Glutamatergic neuron (in vitro differentiated cells): ENCODE measurements at regions not wholly inside any gene's neighbourhood (a gene's known extent, or its start where the extent isn't known, plus 50 kb on each side); places are given as distances from the start of the nearest gene placed in this dataset.

Experiments
- DNase-seq: peaks from one replicate; pipeline ENCODE4 v3.0.0; 2022
- H3K27ac Mint-ChIP-seq: one replicate; pipeline ENCODE4 v1.8.0; 2020; ENCODE audit warnings: mild to moderate bottlenecking, mixed read lengths, inconsistent platforms; ENCODE audit not compliant: unreplicated experiment
- H3K27me3 Mint-ChIP-seq: one replicate; pipeline ENCODE4 v1.8.0; 2020; ENCODE audit warnings: mild to moderate bottlenecking, moderate library complexity, mixed read lengths, inconsistent platforms; ENCODE audit not compliant: unreplicated experiment
- H3K36me3 Mint-ChIP-seq: one replicate; pipeline ENCODE4 v1.8.0; 2020; ENCODE audit warnings: mild to moderate bottlenecking, mixed read lengths, inconsistent platforms; ENCODE audit not compliant: unreplicated experiment
- H3K4me1 Mint-ChIP-seq: one replicate; pipeline ENCODE4 v1.8.0; 2020; ENCODE audit warnings: mild to moderate bottlenecking, low read depth, mixed read lengths, inconsistent platforms; ENCODE audit not compliant: unreplicated experiment
- H3K4me3 Mint-ChIP-seq: one replicate; pipeline ENCODE4 v1.8.0; 2020; ENCODE audit warnings: mild to moderate bottlenecking, mixed read lengths, inconsistent platforms; ENCODE audit not compliant: unreplicated experiment
- H3K9me3 Mint-ChIP-seq: one replicate; pipeline ENCODE4 v1.8.0; 2020; ENCODE audit warnings: mild to moderate bottlenecking, moderate library complexity, mixed read lengths, inconsistent platforms; ENCODE audit not compliant: unreplicated experiment
- TF ChIP-seq, protein P1 (sequence below): fragments of 200-600 bp; sonication (generic); IDR thresholded peaks from one replicate; pipeline ENCODE4 v1.5.0; 2021; ENCODE audit not compliant: partially characterized antibody, unreplicated experiment

DNA sequence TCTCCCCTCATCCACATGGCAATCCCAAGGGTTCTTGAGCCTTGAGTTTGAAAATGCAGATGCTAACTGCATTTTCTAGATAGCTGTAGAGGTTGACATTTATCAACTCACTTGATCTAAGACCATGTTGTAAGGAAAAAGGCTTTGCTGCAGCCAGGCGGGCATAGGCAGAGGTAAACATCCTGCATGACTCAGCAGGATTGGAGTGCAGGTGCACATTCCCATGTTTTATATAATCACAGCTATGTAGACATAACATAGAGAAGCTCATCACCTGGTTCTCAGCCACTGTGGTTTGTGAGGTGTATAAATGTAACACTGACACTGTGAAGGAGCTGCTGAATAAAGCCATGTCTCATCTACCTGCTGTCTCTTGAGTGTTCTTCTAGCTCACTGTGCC is 62.3 kb upstream of the PDE5A start:
- Mint-ChIP-seq H3K4me1 (no peaks in the 10 kb centered on the region), H3K27me3 (no peaks in the 10 kb centered on the region), H3K27ac (no peak overlapping the region), H3K9me3 (no peaks in the 10 kb centered on the region), H3K36me3 (peaks cover 6% of the 10 kb centered on the region), H3K4me3 (no peak overlapping the region)
- DNase-seq = no peak
- TF ChIP-seq, protein P1, sequence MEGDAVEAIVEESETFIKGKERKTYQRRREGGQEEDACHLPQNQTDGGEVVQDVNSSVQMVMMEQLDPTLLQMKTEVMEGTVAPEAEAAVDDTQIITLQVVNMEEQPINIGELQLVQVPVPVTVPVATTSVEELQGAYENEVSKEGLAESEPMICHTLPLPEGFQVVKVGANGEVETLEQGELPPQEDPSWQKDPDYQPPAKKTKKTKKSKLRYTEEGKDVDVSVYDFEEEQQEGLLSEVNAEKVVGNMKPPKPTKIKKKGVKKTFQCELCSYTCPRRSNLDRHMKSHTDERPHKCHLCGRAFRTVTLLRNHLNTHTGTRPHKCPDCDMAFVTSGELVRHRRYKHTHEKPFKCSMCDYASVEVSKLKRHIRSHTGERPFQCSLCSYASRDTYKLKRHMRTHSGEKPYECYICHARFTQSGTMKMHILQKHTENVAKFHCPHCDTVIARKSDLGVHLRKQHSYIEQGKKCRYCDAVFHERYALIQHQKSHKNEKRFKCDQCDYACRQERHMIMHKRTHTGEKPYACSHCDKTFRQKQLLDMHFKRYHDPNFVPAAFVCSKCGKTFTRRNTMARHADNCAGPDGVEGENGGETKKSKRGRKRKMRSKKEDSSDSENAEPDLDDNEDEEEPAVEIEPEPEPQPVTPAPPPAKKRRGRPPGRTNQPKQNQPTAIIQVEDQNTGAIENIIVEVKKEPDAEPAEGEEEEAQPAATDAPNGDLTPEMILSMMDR = no peak

DNA sequence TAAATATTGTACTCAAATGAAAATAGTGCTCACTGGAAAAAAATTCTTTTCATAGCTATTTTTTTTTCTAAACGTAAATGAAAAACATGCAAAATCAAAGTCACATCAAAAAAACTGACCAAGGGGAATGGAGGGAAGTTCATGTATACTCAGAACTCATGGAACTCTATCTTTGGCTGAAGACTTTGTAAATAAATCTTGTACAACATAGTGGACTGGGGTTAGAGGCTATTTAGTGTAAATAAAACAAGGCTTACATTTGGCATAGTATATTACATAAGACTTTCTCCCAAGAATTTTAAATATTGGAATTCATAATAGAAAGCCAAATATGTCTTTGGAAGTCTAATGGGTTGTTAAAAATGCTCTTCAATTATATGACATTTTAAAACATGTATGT is 59.8 kb upstream of the PDE5A start:
- no peak for DNase-seq
- TF ChIP-seq, protein P1 = no peak

DNA sequence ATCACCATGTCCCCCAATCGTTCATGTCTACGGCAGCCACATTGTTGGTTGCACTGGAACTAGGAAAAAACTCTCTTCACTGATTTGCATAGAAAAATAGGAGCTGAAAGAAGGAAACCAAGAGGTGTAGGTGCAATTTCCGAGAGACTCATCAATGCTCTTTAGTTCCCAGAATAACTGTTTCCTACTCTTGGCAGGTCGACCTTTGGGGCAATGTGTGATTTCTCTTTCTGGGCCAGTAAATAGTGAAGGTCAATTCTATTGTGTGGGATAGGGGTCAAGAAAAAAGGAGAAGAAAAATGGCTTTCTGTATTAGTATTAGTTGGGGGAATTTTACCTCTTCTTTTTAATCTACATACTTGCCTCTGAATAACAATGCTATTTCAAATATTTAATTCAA is 55.9 kb upstream of the PDE5A start:
- Mint-ChIP-seq H3K9me3 (no peaks in the 10 kb centered on the region), H3K27ac (no peak overlapping the region), H3K4me1 (no peaks in the 10 kb centered on the region), H3K4me3 (no peak overlapping the region), H3K36me3 (no peaks in the 10 kb centered on the region), H3K27me3 (no peaks in the 10 kb centered on the region)
- TF ChIP-seq, protein P1 = no peak
- no peak for DNase-seq

More for the DNA sequence above, 59.8 kb upstream of the PDE5A start:
- no peak overlapping the region for H3K27ac Mint-ChIP-seq
- no peaks in the 10 kb centered on the region for H3K9me3 Mint-ChIP-seq
- no peak overlapping the region for H3K4me3 Mint-ChIP-seq
- no peaks in the 10 kb centered on the region for H3K4me1 Mint-ChIP-seq
- peaks cover 6% of the 10 kb centered on the region for H3K36me3 Mint-ChIP-seq
- H3K27me3 Mint-ChIP-seq = no peaks in the 10 kb centered on the region

DNA sequence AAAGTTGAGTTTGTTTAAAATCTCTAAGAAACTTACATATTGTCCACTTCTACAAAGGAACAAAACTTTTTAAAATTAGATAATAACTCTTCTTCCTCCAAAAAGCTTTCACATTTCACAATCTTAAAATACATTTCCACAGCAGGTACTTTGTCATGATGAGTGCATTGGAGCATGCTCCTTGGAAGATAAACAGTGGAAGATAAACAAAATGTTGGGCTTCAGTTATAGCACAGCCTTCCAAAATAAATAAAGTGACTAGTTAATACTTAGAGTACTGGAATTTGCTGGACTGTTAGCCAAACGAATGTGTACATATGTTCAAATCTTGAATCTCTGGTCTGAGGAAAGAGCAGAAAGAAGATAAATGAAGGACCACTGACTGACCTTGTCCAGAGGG is 54.9 kb upstream of the PDE5A start:
- Mint-ChIP-seq H3K27me3 (no peaks in the 10 kb centered on the region), H3K4me3 (no peak overlapping the region), H3K27ac (no peak overlapping the region), H3K4me1 (no peaks in the 10 kb centered on the region), H3K9me3 (no peaks in the 10 kb centered on the region), H3K36me3 (no peaks in the 10 kb centered on the region)
- no peak for DNase-seq
- TF ChIP-seq, protein P1 = no peak

DNA sequence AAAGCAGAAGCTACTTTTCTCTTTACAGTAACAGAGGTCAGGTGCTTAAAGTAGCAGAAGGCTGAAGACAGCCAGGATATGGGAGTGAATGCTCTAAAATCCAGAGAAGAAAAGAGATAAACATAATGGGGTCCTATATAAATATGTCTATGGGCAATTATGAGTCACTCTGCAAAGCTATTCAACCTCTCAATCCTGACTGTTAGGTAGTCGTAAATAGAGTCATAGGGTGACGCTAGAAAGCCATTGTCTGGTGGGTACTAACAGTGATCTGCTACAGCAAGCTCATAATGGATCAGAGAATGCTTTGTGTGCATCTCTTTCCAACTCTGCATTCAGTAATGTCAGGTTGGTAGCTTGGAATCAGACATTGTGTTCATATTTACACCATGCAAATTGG is 53.5 kb upstream of the PDE5A start:
- TF ChIP-seq, protein P1 = no peak
- no peaks in the 10 kb centered on the region for H3K27me3 Mint-ChIP-seq

More for the DNA sequence above, 53.5 kb upstream of the PDE5A start:
- no peak for DNase-seq
- no peak overlapping the region for H3K27ac Mint-ChIP-seq
- H3K9me3 Mint-ChIP-seq = no peaks in the 10 kb centered on the region
- no peaks in the 10 kb centered on the region for H3K4me1 Mint-ChIP-seq
- no peaks in the 10 kb centered on the region for H3K36me3 Mint-ChIP-seq
- no peak overlapping the region for H3K4me3 Mint-ChIP-seq
